Kidney capillary endothelial cell (primary cell): ENCODE measurements at regions not wholly inside any gene's neighbourhood (a gene's known extent, or its start where the extent isn't known, plus 50 kb on each side); places are given as distances from the start of the nearest gene placed in this dataset.

Experiments
- DNase-seq: peaks from one replicate; pipeline ENCODE4 v3.0.0-alpha.2; 2018; ENCODE audit warnings: low spot score

GRCh38 chr4:188554413-188554812 is 415.2 kb downstream of the TRIML1 start:
- DNase-seq: no peak

GRCh38 chr4:188573104-188573503 is 433.9 kb downstream of the TRIML1 start:
- no peak for DNase-seq

- no peak for DNase-seq
Measured at GRCh38 chr4:188578657-188579056, 439.4 kb downstream of the TRIML1 start.

GRCh38 chr4:188596021-188596420 is 456.8 kb downstream of the TRIML1 start:
- no peak for DNase-seq

- no peak for DNase-seq
Measured at GRCh38 chr4:188603646-188604045, 464.4 kb downstream of the TRIML1 start.

GRCh38 chr4:188606635-188607034 is 467.4 kb downstream of the TRIML1 start:
- DNase-seq: no peak

GRCh38 chr4:188611143-188611542 is 471.9 kb downstream of the TRIML1 start:
- DNase-seq: no peak

GRCh38 chr4:188612659-188613058 is 473.4 kb downstream of the TRIML1 start:
- no peak for DNase-seq

- DNase-seq: no peak
Measured at GRCh38 chr4:188613976-188614375, 474.7 kb downstream of the TRIML1 start.

GRCh38 chr4:188619456-188620149 is 480.4 kb downstream of the TRIML1 start:
- no peak for DNase-seq

- no peak for DNase-seq
Measured at GRCh38 chr4:188620608-188621007, 481.4 kb downstream of the TRIML1 start.

GRCh38 chr4:188623314-188623854 is 484.1 kb downstream of the TRIML1 start:
- DNase-seq: no peak

- no peak for DNase-seq
Measured at GRCh38 chr4:188624370-188624769, 485.1 kb downstream of the TRIML1 start.

- DNase-seq: no peak
Measured at GRCh38 chr4:188627892-188628291, 488.7 kb downstream of the TRIML1 start.

GRCh38 chr4:188639479-188640100 is 500.3 kb downstream of the TRIML1 start:
- DNase-seq: no peak

GRCh38 chr4:188647820-188648370 is 508.7 kb downstream of the TRIML1 start:
- no peak for DNase-seq

GRCh38 chr4:188649635-188650034 is 510.4 kb downstream of the TRIML1 start:
- no peak for DNase-seq

GRCh38 chr4:188650516-188650915 is 511.3 kb downstream of the TRIML1 start:
- DNase-seq: no peak

GRCh38 chr4:188657365-188657764 is 518.1 kb downstream of the TRIML1 start:
- DNase-seq: no peak

GRCh38 chr4:188658958-188659522 is 519.8 kb downstream of the TRIML1 start:
- no peak for DNase-seq

GRCh38 chr4:188660796-188661195 is 521.6 kb downstream of the TRIML1 start:
- no peak for DNase-seq

- DNase-seq: no peak
Measured at GRCh38 chr4:188661502-188661901, 522.3 kb downstream of the TRIML1 start.

- no peak for DNase-seq
Measured at GRCh38 chr4:188663369-188663768, 524.1 kb downstream of the TRIML1 start.
